ENCODE measurements at regions not wholly inside any gene's neighbourhood (a gene's known extent, or its start where the extent isn't known, plus 50 kb on each side); places are given as distances from the start of the nearest gene placed in this dataset.

DNA sequence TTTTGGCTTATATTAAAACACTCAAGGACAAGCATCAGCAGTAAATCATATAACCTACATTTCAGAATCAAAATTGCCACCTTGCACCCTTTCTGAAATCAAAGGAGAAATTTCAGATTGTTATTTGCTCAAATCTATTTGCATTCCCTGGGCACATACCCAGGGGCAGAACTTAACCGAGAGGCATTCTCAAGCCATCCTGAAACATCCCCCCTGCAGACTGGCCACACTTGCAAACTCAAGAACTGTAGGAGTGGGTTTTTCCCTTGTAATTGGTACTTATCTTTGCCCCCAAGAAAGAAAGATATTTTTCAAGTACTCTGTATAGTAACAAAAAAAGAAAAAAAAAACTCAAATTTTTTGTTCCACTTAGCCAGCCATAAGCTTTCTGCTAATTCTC, 213.6 kb upstream of the ESRRG start:
- intact Hi-C loops (cut with micrococcal nuclease), result no loop called here
- Mint-ChIP-seq H3K27me3 (no peaks in the 10 kb centered on the region), H3K9me3 (no peaks in the 10 kb centered on the region)

GRCh38 chr1:216935901-216936300, 212.7 kb upstream of the ESRRG start:
- ATAC-seq (ENCODE audit: low read depth) (no peak), DNase-seq (no peak)
- Mint-ChIP-seq H3K27ac (no peak overlapping the region), H3K27me3 (no peaks in the 10 kb centered on the region), H3K4me3 (no peak overlapping the region), H3K36me3 (ENCODE audit: low read depth) (no peaks in the 10 kb centered on the region), H3K9me3 (no peaks in the 10 kb centered on the region), H3K4me1 (no peaks in the 10 kb centered on the region)
- intact Hi-C loops (cut with micrococcal nuclease), result no loop called here
- no peak for TF ChIP-seq CTCF (IDR thresholded peaks at IDR 0.05)
- ChIA-PET POLR2A (no interaction called here), CTCF (no interaction called here)

More for the DNA sequence above, 213.6 kb upstream of the ESRRG start:
- Mint-ChIP-seq H3K36me3 (ENCODE audit: low read depth) (no peaks in the 10 kb centered on the region), H3K4me3 (no peak overlapping the region), H3K27ac (no peak overlapping the region), H3K4me1 (no peaks in the 10 kb centered on the region)
- ATAC-seq (ENCODE audit: low read depth) (no peak), DNase-seq (no peak)
- TF ChIP-seq CTCF (IDR thresholded peaks at IDR 0.05), result no peak
- ChIA-PET POLR2A (no interaction called here), CTCF (no interaction called here)

- H3K27me3 Mint-ChIP-seq, result no peaks in the 10 kb centered on the region
- intact Hi-C loops (cut with micrococcal nuclease), result no loop called here
- no peaks in the 10 kb centered on the region for H3K4me1 Mint-ChIP-seq
- no peak for TF ChIP-seq CTCF (IDR thresholded peaks at IDR 0.05)
- H3K9me3 Mint-ChIP-seq, result no peaks in the 10 kb centered on the region
- DNase-seq (no peak), ATAC-seq (ENCODE audit: low read depth) (no peak)
- no peaks in the 10 kb centered on the region for H3K36me3 Mint-ChIP-seq (ENCODE audit: low read depth)
- no peak overlapping the region for H3K27ac Mint-ChIP-seq
- CTCF ChIA-PET, result interaction anchor here (0.8 kb wide), 1 partner anchor 16 kb away, joined by 3 read pairs; no protein-coding TSS in a partner anchor
- no peak overlapping the region for H3K4me3 Mint-ChIP-seq
- POLR2A ChIA-PET, result no interaction called here
Observed at GRCh38 chr1:216932424-216932823, 209.2 kb upstream of the ESRRG start.

GRCh38 chr1:216929870-216930582, 206.8 kb upstream of the ESRRG start:
- POLR2A ChIA-PET, result no interaction called here
- Mint-ChIP-seq H3K9me3 (no peaks in the 10 kb centered on the region), H3K4me3 (no peak overlapping the region), H3K27ac (no peak overlapping the region), H3K27me3 (no peaks in the 10 kb centered on the region), H3K4me1 (no peaks in the 10 kb centered on the region), H3K36me3 (ENCODE audit: low read depth) (no peaks in the 10 kb centered on the region)
- CTCF ChIA-PET, result no interaction called here
- no peak for DNase-seq
- intact Hi-C loops (cut with micrococcal nuclease), result no loop called here
- ATAC-seq (ENCODE audit: low read depth), result no peak
- TF ChIP-seq CTCF (IDR thresholded peaks at IDR 0.05), result no peak

DNA sequence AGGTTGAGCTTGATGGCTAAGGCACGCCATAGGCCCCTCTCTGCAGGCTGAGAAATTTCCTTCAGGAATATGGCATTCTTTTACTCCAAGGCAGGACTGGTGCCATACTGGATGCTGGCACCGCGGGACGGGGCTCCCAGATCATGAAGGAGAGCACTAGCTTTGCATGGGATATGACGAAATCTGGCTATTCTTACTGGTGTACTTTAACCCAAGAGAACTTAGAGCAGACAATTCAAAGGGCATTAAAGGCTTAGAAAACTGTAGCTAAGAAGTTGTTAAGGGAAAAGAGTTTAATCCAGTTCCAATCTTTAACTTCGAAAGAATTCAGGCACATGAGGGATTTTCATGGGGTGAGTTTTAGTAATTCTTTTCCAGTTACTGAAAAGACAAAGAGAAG, 204.4 kb upstream of the ESRRG start:
- POLR2A ChIA-PET, result no interaction called here
- CTCF ChIA-PET, result no interaction called here
- DNase-seq (no peak), ATAC-seq (ENCODE audit: low read depth) (no peak)
- no peaks in the 10 kb centered on the region for H3K4me1 Mint-ChIP-seq
- H3K4me3 Mint-ChIP-seq, result no peak overlapping the region
- H3K36me3 Mint-ChIP-seq (ENCODE audit: low read depth), result no peaks in the 10 kb centered on the region
- H3K27me3 Mint-ChIP-seq, result no peaks in the 10 kb centered on the region
- intact Hi-C loops (cut with micrococcal nuclease), result no loop called here
- no peak for TF ChIP-seq CTCF (IDR thresholded peaks at IDR 0.05)
- no peak overlapping the region for H3K27ac Mint-ChIP-seq
- H3K9me3 Mint-ChIP-seq, result no peaks in the 10 kb centered on the region

Measured in activated B cell treated with CpG ODN at 0.5 μM for 24 hours (primary cell).